ENCODE measurements at regions not wholly inside any gene's neighbourhood (a gene's known extent, or its start where the extent isn't known, plus 50 kb on each side); places are given as distances from the start of the nearest gene placed in this dataset.

GRCh38 chr1:98217601-98218000 is 296.8 kb upstream of the DPYD start:
- no peak for ATAC-seq (ENCODE audit: insufficient number of reproducible peaks, low FRiP score, low read depth)
- Histone ChIP-seq H3K36me3 (no peaks in the 10 kb centered on the region), H3K4me3 (no peak overlapping the region), H3K27ac (no peak overlapping the region), H3K4me1 (ENCODE audit: control insufficient read depth in 1 of 2, low read depth in 2 of 2) (no peaks in the 10 kb centered on the region), H3K9me3 (no peaks in the 10 kb centered on the region), H3K27me3 (replicated peaks; ENCODE audit: insufficient read depth) (no peaks in the 10 kb centered on the region)
- DNase-seq (ENCODE audit: low spot score), result no peak
- no peak for TF ChIP-seq CTCF (IDR thresholded peaks at IDR 0.05)

GRCh38 chr1:98216304-98216703 is 295.5 kb upstream of the DPYD start:
- no peak for TF ChIP-seq CTCF (IDR thresholded peaks at IDR 0.05)
- Histone ChIP-seq H3K36me3 (no peaks in the 10 kb centered on the region), H3K4me1 (ENCODE audit: control insufficient read depth in 1 of 2, low read depth in 2 of 2) (no peaks in the 10 kb centered on the region), H3K27me3 (replicated peaks; ENCODE audit: insufficient read depth) (no peaks in the 10 kb centered on the region), H3K9me3 (no peaks in the 10 kb centered on the region), H3K4me3 (no peak overlapping the region), H3K27ac (no peak overlapping the region)
- ATAC-seq (ENCODE audit: insufficient number of reproducible peaks, low FRiP score, low read depth) (no peak), DNase-seq (ENCODE audit: low spot score) (no peak)

GRCh38 chr1:98211271-98211845 is 290.5 kb upstream of the DPYD start:
- Histone ChIP-seq H3K4me3 (no peak overlapping the region), H3K36me3 (no peaks in the 10 kb centered on the region), H3K27ac (no peak overlapping the region), H3K4me1 (ENCODE audit: control insufficient read depth in 1 of 2, low read depth in 2 of 2) (no peaks in the 10 kb centered on the region), H3K27me3 (replicated peaks; ENCODE audit: insufficient read depth) (no peaks in the 10 kb centered on the region), H3K9me3 (no peaks in the 10 kb centered on the region)
- no peak for ATAC-seq (ENCODE audit: insufficient number of reproducible peaks, low FRiP score, low read depth)
- TF ChIP-seq CTCF (IDR thresholded peaks at IDR 0.05), result no peak
- DNase-seq (ENCODE audit: low spot score), result no peak

- Histone ChIP-seq H3K27me3 (replicated peaks; ENCODE audit: insufficient read depth) (no peaks in the 10 kb centered on the region), H3K36me3 (no peaks in the 10 kb centered on the region), H3K4me3 (no peak overlapping the region), H3K9me3 (no peaks in the 10 kb centered on the region), H3K27ac (no peak overlapping the region), H3K4me1 (ENCODE audit: control insufficient read depth in 1 of 2, low read depth in 2 of 2) (no peaks in the 10 kb centered on the region)
- TF ChIP-seq CTCF (IDR thresholded peaks at IDR 0.05), result no peak
- no peak for ATAC-seq (ENCODE audit: insufficient number of reproducible peaks, low FRiP score, low read depth)
- no peak for DNase-seq (ENCODE audit: low spot score)
Observed at GRCh38 chr1:98210563-98210962, 289.7 kb upstream of the DPYD start.

- no peak overlapping the region for H3K27ac ChIP-seq
- no peaks in the 10 kb centered on the region for H3K9me3 ChIP-seq
- no peak overlapping the region for H3K4me3 ChIP-seq
- no peaks in the 10 kb centered on the region for H3K36me3 ChIP-seq
- DNase-seq (ENCODE audit: low spot score) (no peak), ATAC-seq (ENCODE audit: insufficient number of reproducible peaks, low FRiP score, low read depth) (no peak)
- H3K4me1 ChIP-seq (ENCODE audit: control insufficient read depth in 1 of 2, low read depth in 2 of 2), result no peaks in the 10 kb centered on the region
- no peaks in the 10 kb centered on the region for H3K27me3 ChIP-seq (replicated peaks; ENCODE audit: insufficient read depth)
- TF ChIP-seq CTCF (IDR thresholded peaks at IDR 0.05), result no peak
Observed at GRCh38 chr1:98210064-98210463, 289.2 kb upstream of the DPYD start.

All from thoracic aorta (tissue), 2 donors.